ENCODE measurements at regions not wholly inside any gene's neighbourhood (a gene's known extent, or its start where the extent isn't known, plus 50 kb on each side); places are given as distances from the start of the nearest gene placed in this dataset.

DNA sequence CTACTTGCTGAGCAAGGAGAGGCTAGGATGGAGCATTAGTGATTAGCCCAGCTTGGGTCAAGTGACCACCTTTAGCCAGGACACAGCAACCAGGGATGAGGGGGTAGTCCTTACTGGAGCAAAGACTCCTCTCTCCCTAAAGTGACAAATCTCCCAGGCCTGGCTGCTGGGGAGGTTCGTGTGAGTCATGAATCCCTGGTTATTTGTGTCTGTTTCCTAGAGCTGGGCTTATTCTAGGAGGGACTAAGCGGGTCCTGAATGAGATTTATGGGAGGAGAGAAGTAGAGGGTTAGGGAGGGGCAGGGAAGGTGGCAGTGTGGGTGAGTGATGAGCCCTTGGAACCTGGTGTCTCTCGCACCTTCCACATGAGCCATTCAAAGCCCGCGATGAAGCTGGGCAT is 487.3 kb downstream of the TSHZ3 start:
- no peak for ATAC-seq
- TF ChIP-seq ZNF565 (CRISPR knock-in tag; conservative IDR thresholded peaks at IDR 0.05; ENCODE audit: low read depth): no peak
- TF ChIP-seq PPARA (CRISPR knock-in tag; IDR thresholded peaks at IDR 0.05; ENCODE audit: borderline replicate concordance): no peak
- no peak for TF ChIP-seq ARNTL (CRISPR knock-in tag; IDR thresholded peaks at IDR 0.05; ENCODE audit: borderline replicate concordance, low read depth)
- TF ChIP-seq TCF4 (CRISPR knock-in tag; IDR thresholded peaks at IDR 0.05; ENCODE audit: borderline replicate concordance): no peak
- TF ChIP-seq CSDC2 (CRISPR knock-in tag; IDR thresholded peaks at IDR 0.05): no peak

DNA sequence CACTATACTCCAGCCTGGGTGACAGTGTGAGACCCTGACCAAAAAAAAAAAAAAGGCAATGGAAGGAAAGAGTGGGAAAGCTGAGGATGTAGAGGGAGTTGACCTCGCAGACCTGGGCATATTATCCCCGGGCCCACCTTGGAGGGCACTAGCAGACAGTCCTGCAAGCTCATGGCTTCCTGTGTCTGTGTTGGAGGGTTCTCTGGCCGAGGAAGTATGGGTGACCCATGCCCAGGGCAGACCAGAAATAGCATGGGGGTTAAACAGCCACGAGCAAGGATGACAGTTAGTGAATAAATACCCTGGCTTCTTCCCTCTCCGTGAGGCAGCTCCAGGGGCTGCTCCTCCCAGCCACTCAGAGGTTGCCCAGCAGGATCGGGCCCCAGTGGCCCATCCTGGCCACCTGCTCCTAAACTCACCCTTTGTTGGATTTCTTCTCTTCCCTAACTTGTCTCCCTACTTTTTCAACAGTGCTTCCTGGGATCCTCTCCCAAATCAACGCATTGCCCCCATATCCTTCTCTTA is 485.8 kb downstream of the ZNF536 start:
- TF ChIP-seq CSDC2 (CRISPR knock-in tag; IDR thresholded peaks at IDR 0.05) (no peak), ISL1 (CRISPR knock-in tag; IDR thresholded peaks at IDR 0.05) (no peak), TOX (CRISPR knock-in tag; IDR thresholded peaks at IDR 0.05; ENCODE audit: borderline replicate concordance) (no peak), GLIS3 (CRISPR knock-in tag; IDR thresholded peaks at IDR 0.05) (no peak), RARB (CRISPR knock-in tag; IDR thresholded peaks at IDR 0.05) (no peak), ZNF8 (CRISPR knock-in tag; IDR thresholded peaks at IDR 0.05) (no peak)
- TF ChIP-seq, protein P1, sequence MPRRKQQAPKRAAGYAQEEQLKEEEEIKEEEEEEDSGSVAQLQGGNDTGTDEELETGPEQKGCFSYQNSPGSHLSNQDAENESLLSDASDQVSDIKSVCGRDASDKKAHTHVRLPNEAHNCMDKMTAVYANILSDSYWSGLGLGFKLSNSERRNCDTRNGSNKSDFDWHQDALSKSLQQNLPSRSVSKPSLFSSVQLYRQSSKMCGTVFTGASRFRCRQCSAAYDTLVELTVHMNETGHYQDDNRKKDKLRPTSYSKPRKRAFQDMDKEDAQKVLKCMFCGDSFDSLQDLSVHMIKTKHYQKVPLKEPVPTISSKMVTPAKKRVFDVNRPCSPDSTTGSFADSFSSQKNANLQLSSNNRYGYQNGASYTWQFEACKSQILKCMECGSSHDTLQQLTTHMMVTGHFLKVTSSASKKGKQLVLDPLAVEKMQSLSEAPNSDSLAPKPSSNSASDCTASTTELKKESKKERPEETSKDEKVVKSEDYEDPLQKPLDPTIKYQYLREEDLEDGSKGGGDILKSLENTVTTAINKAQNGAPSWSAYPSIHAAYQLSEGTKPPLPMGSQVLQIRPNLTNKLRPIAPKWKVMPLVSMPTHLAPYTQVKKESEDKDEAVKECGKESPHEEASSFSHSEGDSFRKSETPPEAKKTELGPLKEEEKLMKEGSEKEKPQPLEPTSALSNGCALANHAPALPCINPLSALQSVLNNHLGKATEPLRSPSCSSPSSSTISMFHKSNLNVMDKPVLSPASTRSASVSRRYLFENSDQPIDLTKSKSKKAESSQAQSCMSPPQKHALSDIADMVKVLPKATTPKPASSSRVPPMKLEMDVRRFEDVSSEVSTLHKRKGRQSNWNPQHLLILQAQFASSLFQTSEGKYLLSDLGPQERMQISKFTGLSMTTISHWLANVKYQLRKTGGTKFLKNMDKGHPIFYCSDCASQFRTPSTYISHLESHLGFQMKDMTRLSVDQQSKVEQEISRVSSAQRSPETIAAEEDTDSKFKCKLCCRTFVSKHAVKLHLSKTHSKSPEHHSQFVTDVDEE (CRISPR knock-in tag; IDR thresholded peaks at IDR 0.05): no peak
- TF ChIP-seq, protein P2, sequence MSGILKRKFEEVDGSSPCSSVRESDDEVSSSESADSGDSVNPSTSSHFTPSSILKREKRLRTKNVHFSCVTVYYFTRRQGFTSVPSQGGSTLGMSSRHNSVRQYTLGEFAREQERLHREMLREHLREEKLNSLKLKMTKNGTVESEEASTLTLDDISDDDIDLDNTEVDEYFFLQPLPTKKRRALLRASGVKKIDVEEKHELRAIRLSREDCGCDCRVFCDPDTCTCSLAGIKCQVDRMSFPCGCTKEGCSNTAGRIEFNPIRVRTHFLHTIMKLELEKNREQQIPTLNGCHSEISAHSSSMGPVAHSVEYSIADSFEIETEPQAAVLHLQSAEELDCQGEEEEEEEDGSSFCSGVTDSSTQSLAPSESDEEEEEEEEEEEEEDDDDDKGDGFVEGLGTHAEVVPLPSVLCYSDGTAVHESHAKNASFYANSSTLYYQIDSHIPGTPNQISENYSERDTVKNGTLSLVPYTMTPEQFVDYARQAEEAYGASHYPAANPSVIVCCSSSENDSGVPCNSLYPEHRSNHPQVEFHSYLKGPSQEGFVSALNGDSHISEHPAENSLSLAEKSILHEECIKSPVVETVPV (CRISPR knock-in tag; IDR thresholded peaks at IDR 0.05): no peak
- no peak for ATAC-seq

DNA sequence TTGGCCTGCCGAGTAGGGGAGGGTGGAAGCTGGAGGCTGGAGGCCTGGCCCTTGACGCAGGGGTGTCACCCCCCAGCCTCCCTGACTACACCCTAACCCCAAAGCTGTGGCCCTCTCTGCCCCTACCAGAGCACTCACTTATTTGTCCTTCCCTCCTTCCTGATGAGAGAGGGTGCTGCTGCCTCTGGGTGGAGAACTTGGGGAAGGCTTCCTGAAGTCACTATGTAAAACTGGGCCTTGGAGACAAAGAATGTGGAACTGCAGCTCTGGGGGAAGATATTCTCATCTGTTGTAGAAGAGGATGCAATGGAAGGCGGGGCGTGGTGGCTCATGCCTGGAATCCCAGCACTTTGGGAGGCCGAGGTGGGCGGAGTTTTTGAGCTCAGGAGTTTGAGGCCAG is 485.2 kb downstream of the ZNF536 start:
- no peak for TF ChIP-seq ZNF70 (CRISPR knock-in tag; IDR thresholded peaks at IDR 0.05)
- no peak for TF ChIP-seq ZC3H10 (CRISPR knock-in tag; IDR thresholded peaks at IDR 0.05)
- TF ChIP-seq, protein P2 (CRISPR knock-in tag; IDR thresholded peaks at IDR 0.05): no peak
- TF ChIP-seq TOX (CRISPR knock-in tag; IDR thresholded peaks at IDR 0.05; ENCODE audit: borderline replicate concordance): no peak
- TF ChIP-seq ZFP30 (CRISPR knock-in tag; IDR thresholded peaks at IDR 0.05): no peak
- TF ChIP-seq, protein P1 (CRISPR knock-in tag; IDR thresholded peaks at IDR 0.05): no peak
- no peak for TF ChIP-seq GLIS3 (CRISPR knock-in tag; IDR thresholded peaks at IDR 0.05)
- TF ChIP-seq SNAI2 (CRISPR knock-in tag; IDR thresholded peaks at IDR 0.05): no peak
- TF ChIP-seq ESRRG (CRISPR knock-in tag; IDR thresholded peaks at IDR 0.05): no peak
- no peak for TF ChIP-seq ZNF8 (CRISPR knock-in tag; IDR thresholded peaks at IDR 0.05)
- TF ChIP-seq, protein P3, sequence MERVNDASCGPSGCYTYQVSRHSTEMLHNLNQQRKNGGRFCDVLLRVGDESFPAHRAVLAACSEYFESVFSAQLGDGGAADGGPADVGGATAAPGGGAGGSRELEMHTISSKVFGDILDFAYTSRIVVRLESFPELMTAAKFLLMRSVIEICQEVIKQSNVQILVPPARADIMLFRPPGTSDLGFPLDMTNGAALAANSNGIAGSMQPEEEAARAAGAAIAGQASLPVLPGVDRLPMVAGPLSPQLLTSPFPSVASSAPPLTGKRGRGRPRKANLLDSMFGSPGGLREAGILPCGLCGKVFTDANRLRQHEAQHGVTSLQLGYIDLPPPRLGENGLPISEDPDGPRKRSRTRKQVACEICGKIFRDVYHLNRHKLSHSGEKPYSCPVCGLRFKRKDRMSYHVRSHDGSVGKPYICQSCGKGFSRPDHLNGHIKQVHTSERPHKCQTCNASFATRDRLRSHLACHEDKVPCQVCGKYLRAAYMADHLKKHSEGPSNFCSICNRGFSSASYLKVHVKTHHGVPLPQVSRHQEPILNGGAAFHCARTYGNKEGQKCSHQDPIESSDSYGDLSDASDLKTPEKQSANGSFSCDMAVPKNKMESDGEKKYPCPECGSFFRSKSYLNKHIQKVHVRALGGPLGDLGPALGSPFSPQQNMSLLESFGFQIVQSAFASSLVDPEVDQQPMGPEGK (CRISPR knock-in tag; IDR thresholded peaks at IDR 0.05; ENCODE audit: borderline replicate concordance): no peak
- TF ChIP-seq ZFP3 (CRISPR knock-in tag; IDR thresholded peaks at IDR 0.05): no peak
- ATAC-seq: no peak

Data from SK-N-SH treated with all-trans-retinoic acid at 6 μM for 48 hours (cell line).